WERI-Rb-1 (cell line): ENCODE measurements at regions not wholly inside any gene's neighbourhood (a gene's known extent, or its start where the extent isn't known, plus 50 kb on each side); places are given as distances from the start of the nearest gene placed in this dataset.

Source experiments
- DNase-seq: peaks from one replicate; pipeline ENCODE4 v3.0.0-alpha.2; 2020
- H3K27ac ChIP-seq: fragments of 250-450 bp; sonication (Bioruptor Pico); 2 replicates; pipeline ENCODE4 v1.5.1; 2020; ENCODE audit warnings: mild to moderate bottlenecking, moderate library complexity
- H3K27me3 ChIP-seq: fragments of 250-450 bp; sonication (Bioruptor Pico); 2 replicates; pipeline ENCODE4 v1.5.1; 2021; ENCODE audit warnings: mild to moderate bottlenecking, low read depth, moderate library complexity; ENCODE audit not compliant: insufficient read depth, severe bottlenecking
- H3K36me3 ChIP-seq: fragments of 250-450 bp; sonication (Bioruptor Pico); 2 replicates; pipeline ENCODE4 v1.5.1; 2020; ENCODE audit warnings: mild to moderate bottlenecking, moderate library complexity
- H3K4me3 ChIP-seq: 2 replicates; pipeline ENCODE4 v1.5.1; 2011; ENCODE audit warnings: low read depth, mild to moderate bottlenecking, control low read depth, low read length
- H3K9me3 ChIP-seq: fragments of 250-450 bp; sonication (Bioruptor Pico); 2 replicates; pipeline ENCODE4 v1.5.1; 2021; ENCODE audit warnings: mild to moderate bottlenecking, moderate library complexity; ENCODE audit not compliant: severe bottlenecking
- CTCF ChIP-seq: IDR thresholded peaks from 2 replicates; pipeline ENCODE4 v1.5.1; 2011; ENCODE audit warnings: low read depth, mild to moderate bottlenecking, control low read depth, inconsistent platforms, low read length

GRCh38 chr16:85170066-85170491, 57.8 kb upstream of the CIBAR2 start:
- Histone ChIP-seq H3K27ac (peak overlapping the region; percentile 64), H3K4me3 (peak overlapping the region; percentile 38), H3K9me3 (no peaks in the 10 kb centered on the region), H3K36me3 (peaks cover 15% of the 10 kb centered on the region), H3K27me3 (no peaks in the 10 kb centered on the region)
- no peak for TF ChIP-seq CTCF
- no peak for DNase-seq

- Histone ChIP-seq H3K27me3 (no peaks in the 10 kb centered on the region), H3K4me3 (peak overlapping the region; percentile 38), H3K27ac (0 out of 2 replicates have a peak overlapping the region, but pooled peaks have one; percentile 64), H3K36me3 (peaks cover 19% of the 10 kb centered on the region), H3K9me3 (no peaks in the 10 kb centered on the region)
- no peak for TF ChIP-seq CTCF
- no peak for DNase-seq
Observed at GRCh38 chr16:85170590-85171003, 58.3 kb upstream of the CIBAR2 start.

- TF ChIP-seq CTCF, result no peak
- Histone ChIP-seq H3K4me3 (peak overlapping the region; percentile 38), H3K9me3 (no peaks in the 10 kb centered on the region), H3K27ac (0 out of 2 replicates have a peak overlapping the region, but pooled peaks have one; percentile 12), H3K36me3 (peaks cover 19% of the 10 kb centered on the region), H3K27me3 (no peaks in the 10 kb centered on the region)
- no peak for DNase-seq
Observed at GRCh38 chr16:85171004-85171758, 58.9 kb upstream of the CIBAR2 start.

GRCh38 chr16:85171759-85172454, 59.6 kb upstream of the CIBAR2 start:
- peaks cover 19% of the 10 kb centered on the region for H3K36me3 ChIP-seq
- peak overlapping the region; percentile 38 for H3K4me3 ChIP-seq
- H3K27me3 ChIP-seq, result no peaks in the 10 kb centered on the region
- H3K9me3 ChIP-seq, result no peaks in the 10 kb centered on the region
- H3K27ac ChIP-seq, result peak overlapping the region; percentile 29; the same call in 1 of the 2 replicates
- no peak for DNase-seq
- TF ChIP-seq CTCF, result no peak

- peaks cover 24% of the 10 kb centered on the region for H3K36me3 ChIP-seq
- peak; percentile 71 for DNase-seq
- H3K27ac ChIP-seq, result peak overlapping the region; percentile 29; the same call in 1 of the 2 replicates
- H3K4me3 ChIP-seq, result peak overlapping the region; percentile 38
- H3K9me3 ChIP-seq, result no peaks in the 10 kb centered on the region
- TF ChIP-seq CTCF, result peak; percentile 67
- H3K27me3 ChIP-seq, result no peaks in the 10 kb centered on the region
Observed at GRCh38 chr16:85172455-85173145, 60.3 kb upstream of the CIBAR2 start.
